Occipital lobe (tissue), 1 donor: ENCODE measurements at regions not wholly inside any gene's neighbourhood (a gene's known extent, or its start where the extent isn't known, plus 50 kb on each side); places are given as distances from the start of the nearest gene placed in this dataset.
"Not testable (repeated sequence)": the region's sequence is repeated elsewhere in the genome, so short reads cannot be mapped to it uniquely, and the experiment has no call there.

Experiments used
- DNase-seq: peaks from one replicate; lab custom pipeline; 2025; lab: John Stamatoyannopoulos, UW

DNA sequence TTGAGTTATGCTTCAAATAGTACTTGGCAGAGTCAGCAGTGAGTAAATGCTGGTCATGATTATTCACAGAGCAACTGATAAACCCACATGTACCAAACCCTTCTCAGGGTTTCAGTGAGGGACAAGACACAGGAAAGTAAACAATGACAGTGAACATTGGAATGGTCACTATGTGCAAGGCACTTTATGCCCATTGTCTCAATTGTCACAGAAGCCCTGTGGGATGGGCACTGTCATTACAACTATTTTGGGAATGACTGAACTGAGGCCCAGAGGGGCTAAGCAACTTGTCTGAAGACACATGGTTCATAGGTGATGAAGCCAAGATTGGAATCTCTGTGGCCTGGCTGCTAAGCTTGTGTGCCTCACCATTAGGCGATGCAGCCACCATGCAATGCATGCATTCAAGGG is 238.5 kb downstream of the RBM19 start:
- no peak for DNase-seq

DNA sequence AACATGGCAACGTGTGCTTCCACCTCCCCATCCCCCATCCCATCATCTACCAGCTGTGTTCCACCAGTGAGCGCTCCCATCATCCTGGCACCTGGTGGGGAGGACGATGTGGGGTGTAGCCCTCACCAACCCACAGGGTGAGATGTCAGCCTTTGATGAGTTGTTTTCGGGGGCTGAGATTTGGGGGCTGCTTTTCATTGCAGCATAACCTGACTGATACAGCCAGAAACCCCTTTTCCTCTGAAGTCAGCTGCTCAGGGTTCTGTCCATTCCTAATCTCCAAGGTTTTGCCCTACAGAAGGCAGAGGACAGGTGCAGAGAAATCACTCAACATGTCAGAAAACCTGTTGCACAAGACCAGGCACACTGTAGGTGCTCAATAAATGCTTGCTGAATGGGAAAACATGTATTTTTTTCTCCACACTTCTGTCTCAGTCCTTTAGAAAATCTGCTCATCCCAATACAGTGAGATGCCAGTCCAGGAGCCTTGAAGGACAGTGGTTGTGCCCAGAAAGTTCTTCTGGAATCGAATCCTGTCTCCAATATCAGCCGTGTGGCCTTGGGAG is 239.8 kb downstream of the RBM19 start:
- no peak for DNase-seq

DNA sequence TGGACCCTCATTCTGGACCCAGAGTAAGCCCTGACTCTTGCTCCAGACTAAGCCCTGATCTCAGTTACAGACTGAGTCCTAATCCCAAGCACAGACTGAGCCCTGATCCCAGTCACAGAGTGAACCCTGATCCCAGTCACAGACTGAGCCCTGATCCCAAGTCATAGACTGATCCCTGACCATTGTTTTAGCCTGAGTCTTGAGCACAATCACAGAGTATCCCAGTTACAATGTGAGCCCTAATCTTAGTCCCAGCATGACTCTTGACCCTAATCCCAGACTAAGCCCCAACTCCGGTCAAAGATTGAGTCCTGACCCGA is 240.6 kb downstream of the RBM19 start:
- no peak for DNase-seq

DNA sequence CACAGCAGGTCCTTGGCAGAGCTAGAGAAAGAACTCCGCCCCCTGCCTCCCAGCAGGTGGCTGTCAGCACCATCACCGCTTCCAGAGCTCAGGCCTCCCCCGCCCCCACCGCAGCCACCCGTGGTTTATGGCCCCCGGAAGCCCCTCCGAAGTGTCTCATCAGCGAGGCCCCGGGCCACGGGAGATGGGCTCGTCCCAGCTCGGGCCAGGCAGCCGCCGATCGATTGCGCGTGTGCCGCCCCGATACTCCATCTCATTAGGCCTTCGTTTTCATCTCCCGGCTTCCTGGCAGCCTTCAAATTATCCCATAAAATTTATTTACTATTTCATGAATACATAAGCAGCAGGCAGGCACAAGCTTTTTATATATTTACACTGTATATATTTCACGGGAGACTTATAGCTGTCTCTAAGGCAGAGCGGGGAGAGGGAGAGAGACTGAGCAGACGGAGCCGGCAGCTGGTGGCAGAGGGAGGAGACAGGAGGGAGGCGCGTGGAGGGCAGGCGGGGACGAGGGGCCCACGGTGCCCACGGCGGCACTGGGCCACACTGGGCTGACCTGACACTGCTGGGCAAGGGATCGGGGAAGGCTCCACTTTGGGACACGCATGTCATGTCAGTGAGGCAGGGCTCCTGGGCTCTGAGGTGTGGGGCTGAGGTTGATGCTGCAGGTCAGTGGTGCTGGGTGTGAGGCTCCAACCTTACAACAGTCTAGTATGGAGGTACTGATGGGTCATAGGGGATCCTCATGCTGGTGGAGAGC is 241.2 kb downstream of the RBM19 start:
- DNase-seq, result no peak

DNA sequence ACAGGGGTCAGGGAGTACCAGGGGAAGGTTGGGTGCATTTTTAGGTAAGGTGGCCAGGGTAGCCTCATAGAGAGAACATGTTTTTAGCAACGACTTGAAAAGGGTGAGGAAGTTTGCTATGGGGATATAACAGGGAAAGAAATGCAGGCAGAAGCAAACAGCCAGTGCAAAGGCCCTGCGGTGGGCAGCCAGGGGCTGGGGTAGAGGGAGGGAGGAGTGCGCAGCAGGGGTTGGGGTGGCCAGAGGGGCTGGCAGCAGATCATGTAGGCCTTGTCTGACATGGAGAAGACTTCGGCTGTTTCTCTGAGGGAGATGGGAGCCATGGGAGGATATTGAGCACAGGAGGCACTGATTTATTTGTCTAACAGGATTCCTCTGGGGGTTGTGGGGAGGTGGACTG is 242.5 kb downstream of the RBM19 start:
- DNase-seq, result no peak

DNA sequence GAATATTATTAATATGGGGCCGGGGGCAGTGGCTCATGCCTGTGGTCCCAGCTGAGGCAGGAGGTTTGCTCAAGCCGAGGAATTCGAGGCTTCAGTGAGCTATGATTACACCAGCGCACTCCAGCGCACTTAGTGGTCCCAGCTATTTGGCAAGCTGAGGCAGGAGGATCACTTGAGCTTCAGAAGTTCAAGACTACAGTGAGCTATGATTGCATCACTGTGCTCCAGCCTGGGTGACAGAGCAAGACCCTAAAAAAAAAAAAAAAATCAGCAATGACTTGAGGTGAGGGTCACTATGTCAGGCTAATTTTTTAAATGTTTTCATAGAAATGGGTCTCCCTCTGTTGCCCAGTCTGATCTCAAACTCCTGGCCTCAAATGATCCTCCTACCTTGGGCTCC is 243.4 kb downstream of the RBM19 start:
- DNase-seq, result no peak

DNA sequence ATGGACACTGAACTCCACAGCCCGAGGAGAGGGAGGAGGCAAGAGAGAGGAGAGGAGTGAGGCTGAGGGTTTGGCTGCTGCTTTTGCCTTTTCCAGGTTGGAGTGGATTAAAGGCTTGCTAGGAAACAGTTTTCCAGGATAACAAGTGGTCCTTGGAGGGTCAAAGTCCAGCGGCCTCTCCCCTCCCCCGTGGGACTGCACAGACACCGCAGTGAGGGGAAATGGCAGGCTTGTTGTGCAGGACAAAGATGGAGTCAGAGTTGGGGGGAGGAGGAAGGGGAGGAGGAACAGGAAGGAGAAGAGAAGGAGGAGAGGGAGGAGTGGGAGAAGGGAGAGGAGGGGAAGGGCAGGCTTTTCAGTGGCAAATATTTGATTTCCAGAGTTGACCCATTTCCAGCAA is 245.5 kb downstream of the RBM19 start:
- DNase-seq, result no peak

DNA sequence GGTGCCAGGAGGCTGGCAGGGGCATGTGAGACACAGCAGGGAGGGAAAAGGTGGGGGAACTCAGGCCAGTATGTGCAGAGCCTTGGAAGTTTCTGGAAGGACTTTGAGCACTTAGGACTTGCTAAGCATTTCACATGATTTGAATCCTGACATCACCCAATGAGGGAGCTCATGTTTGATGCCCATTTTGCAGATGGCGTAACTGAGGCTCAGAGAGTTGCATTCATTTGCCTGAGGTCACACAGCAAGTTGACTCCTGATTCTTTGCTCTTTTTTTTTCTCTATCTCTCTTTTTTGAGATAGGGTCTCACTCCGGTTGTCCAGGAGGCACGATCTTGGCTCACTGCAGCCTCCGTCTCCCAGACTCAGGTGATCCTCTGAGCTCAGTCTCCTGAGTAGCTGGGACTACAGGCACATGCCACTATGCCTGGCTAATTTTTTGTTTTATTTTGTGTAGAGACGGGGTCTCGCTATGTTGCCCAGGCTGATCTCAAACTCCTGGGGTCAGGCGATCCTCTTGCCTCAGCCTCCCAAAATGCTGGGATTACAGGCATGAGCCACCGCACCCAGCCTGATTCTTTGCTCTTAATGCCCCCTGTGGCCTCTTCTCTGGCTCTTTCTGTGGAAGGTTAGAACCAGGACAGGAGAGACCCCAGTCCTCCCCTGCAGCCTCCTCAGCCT is 246.1 kb downstream of the RBM19 start:
- DNase-seq, result no peak

DNA sequence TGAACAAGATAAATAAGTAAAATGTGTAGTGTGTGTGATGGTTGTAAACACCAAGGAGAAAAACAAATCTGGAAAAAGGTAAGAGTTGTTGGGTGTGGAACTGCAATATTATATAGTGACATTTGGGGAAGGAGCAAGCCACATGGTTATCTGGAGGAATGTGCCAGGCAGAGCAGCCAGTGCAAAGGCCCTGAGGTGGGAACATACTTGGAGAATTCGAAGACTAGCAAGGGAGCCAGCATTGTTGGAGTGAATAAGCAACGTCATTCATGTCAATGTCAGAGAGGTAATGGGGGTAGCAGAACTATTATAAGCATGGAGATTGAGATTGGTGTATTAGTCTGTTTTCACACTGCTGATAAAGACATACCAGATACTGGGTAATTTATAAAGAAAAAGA is 241.5 kb upstream of the LHX5 start:
- no peak for DNase-seq

DNA sequence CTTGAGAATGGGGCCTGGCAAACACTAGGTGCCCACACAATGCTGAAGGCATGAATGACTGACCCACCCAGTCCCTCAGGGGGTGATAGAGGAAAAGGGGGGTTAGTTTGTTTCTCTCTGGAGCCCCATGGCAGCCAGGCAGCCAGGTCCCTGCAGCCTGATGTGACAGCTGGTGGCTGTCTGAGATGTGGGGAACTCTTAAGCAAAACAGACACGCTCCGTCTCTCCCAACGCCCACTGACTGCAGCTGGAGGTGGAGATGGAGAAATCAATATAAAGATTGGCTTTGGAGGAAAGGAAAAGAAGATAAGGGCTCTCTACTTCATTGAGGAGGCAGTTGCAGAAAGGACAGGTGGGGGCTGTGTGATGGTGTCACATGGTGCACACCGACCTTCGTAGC is 240.8 kb upstream of the LHX5 start:
- DNase-seq, result no peak

DNA sequence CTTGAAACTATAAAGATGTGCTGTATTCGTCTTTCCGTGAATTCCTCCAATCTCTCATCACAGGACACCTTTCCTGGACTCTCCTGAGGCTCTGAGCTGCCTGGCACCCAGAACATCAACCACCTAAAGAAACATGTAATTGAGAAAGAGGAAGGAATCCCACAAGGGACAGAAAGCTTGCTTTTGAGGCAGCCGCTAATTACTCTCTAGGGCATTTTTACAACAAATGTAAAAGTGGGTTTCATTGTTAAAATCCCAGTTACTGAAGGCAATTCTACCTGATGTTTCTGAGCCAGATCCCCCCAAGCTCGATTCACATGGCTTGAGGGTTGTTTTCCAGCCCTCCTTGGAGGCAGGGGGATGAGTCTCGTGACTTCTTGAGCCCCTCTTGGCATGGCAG is 238.5 kb upstream of the LHX5 start:
- no peak for DNase-seq

DNA sequence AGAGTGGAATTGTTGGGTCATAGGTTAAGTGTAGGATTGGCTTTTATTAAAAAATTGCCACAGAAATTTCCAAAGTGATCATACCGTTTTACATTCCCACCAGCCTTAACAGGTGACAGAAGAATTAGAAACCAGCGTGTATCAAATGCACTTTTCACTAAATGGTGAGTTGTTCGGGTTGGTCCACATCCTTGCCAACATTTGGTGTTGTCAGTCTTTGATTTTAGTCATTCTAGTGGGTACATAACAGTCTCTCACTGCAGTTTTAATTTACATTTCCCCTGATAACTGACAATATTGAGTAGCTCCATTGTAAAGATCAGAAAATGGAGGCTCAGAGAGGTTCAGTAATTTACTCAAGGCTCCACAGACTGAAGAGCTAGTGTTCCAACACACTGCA is 237.8 kb upstream of the LHX5 start:
- no peak for DNase-seq

DNA sequence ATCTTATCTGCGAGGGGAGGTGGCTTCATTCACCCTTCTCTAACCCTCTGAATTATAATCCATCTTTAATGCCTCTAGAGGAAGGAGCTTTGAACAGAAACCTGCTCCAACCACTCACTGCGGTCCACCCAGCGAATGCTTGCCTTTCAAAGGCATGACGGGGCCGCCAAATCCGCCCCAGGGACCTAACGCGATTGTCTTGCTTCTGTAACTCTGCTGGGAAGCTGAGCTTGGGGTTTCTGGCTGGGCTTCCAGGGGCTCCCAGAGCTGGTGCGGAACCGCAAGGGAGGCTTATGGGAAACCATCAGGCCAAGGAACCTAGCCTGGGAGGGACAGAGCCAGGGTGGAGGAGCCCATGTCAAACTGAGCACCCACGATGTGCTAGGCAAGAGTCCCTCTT is 231.2 kb upstream of the LHX5 start:
- no peak for DNase-seq

DNA sequence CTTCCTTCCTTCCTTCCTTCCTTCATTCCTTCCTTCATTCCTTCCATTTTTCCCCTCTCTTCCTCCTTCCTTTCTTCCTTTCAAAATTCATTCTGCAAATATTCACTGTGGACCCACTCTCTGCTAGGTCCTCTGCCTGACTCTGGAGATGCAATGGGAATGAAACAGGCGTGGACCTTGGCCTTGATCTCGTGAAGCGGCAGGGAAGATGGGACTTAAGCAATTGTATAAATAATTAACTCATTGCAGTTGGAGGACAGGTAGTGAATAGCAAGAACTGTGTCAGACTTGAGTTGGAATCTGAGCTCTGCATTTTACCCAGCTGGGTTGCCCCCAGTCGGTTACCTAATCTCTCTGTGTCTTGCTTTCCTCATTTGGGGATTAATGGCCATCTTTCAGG is 230.6 kb upstream of the LHX5 start:
- DNase-seq, result no peak

DNA sequence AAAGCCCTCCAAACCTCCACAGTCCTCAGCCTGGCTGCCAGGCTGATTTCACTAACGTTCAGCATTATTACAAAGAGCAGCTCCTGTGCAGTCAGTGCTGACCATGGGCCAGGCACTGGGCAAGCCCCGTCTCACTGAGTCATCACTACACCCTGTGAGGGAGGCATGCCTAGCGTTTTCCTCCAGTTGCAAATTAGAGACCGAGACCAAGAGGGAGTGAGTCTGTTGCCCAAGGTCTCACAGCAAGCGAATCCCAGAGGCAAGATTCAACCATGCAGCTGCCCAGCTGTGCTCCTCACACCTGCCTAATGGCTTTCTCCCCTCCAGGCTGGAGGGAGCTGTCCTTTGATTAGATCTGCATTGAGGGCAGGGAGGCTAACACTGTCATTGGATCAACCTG is 229.3 kb upstream of the LHX5 start:
- no peak for DNase-seq

DNA sequence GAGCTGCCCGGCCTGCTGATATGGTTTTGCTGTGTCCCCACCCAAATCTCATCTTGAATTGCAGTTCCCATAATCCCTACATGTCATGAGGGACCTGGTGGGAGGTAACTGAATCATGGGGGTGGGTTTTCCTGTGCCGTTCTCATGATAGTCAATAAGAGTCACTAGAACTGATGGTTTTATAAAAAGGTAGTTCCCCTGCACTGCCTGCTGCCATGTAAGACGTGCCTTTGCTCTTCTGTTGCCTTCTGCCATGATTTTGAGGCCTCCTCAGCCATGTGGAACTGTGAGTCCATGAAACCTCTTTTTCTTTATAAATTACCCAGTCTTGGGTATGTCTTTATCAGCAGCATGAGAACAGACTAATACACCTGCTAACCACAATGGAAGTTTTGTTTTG is 228.3 kb upstream of the LHX5 start:
- not testable (repeated sequence) for DNase-seq

DNA sequence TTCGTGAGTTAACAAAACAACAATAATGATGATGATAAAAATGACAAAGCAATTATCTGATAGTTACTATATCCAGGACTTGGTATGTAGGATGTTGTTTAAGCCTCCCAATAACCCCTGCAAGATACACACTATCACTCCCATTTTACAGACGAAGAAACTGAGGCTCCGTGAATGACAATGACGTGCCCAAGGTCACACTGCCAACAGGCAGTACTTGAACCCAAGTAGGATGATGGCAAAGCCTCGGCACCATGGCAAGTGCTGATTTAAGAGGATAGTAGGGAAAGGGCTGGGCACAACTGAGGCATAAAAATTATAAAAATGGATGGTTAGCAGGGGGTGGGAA is 226.8 kb upstream of the LHX5 start:
- DNase-seq, result no peak

DNA sequence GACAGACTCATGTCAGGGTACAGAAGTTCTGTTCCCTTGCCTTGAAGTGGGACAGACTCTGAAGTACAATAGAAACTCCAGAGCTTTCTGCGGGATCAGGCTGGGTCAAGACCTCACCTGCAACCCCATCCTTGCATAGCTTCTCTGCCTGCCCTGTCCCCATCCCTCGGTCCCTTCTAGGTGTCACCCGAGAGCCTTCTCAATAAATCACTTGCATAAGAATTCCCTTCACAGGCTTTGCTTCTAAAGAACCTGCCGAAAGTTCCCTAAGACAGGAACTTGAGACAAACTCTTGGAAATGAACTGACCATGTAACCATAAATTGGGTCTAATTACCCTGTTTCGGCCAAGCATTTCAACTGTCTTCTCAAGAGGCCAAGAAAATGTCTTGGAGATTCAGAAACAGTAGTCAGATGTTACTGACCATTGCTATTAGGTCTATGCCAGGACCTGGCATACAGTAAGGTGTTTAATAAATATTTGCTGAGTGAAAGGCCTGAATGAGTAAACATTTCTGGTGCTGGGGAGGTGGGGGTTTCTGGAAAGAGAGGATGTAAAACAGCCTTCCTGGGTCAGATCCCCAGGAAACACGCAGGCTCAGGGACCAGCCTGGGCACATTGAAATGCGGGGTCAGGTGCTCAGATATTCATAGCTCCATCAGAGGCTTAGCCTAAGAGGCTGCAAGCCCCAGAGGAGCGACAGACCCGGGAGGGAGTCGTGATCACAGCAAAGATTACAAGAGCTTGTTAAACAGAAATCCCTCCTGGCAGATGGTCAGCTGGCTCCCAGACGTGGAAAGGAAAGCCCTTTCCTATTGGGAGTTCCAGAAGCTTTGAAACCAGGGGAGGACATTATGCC is 226.2 kb upstream of the LHX5 start:
- DNase-seq, result no peak

DNA sequence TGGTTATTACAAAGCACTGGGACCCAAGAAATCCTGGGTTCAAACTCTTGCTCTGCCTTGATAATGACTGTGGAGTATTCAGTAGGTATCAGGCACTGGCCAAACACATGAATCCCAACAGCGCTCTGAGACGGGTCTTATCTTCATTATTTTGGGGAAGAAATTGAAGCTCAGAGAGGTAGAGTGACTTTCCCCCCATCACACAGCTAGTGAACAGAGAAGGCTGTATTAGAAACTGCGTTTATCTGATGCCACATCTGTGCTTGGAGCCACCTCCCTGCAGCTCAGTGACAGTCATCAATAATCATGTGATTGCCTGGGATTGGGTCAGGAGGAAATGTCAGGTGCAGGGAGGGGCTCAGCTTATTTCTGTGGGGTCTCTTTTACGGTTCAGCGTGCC is 225.4 kb upstream of the LHX5 start:
- DNase-seq, result no peak

DNA sequence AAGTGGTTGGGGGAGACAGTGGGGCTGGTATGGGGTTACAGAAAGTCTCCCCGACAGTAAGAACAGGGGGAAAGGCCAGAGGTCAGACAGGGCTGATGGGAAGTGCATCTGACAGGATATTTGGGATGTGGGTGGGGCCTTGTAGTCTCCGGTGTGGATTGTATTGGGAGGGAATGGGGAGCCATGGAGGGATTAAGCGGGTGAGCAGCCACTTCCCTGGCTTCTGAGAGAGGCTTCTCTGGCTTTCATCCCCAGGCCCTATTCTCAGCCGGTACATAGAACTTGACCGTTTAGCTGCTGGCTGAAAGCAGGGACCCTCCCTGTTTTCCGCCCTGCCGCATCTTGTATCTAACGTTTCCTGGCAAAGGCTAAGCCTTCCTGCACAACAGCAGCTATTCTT is 222.0 kb upstream of the LHX5 start:
- no peak for DNase-seq

DNA sequence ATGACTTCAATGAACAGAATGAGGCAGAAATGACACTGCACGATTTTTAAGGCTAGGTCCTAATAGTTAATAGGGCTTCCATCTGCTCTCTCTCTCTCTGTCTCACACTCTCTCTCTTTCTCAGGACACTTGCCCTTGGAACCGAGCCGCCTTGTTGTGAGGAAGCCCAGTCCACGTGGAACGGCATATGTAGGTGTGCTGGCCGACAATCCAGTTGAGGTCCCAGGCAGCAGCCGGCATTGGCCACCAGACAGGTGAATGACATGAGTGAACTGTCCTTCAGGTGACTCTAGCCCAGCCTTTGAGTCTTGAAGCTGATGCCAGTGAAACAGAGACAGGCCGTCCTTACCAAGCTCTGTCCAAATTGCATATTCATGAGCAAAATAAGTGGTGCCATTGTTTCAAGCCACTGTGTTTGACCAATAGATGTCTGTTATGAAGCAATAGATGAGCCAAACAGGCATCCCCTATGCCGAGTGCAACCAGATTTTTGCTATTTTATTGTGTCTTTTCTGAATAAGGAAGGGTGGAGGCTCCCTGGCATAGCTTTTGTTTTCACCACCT is 217.5 kb upstream of the LHX5 start:
- DNase-seq, result no peak

DNA sequence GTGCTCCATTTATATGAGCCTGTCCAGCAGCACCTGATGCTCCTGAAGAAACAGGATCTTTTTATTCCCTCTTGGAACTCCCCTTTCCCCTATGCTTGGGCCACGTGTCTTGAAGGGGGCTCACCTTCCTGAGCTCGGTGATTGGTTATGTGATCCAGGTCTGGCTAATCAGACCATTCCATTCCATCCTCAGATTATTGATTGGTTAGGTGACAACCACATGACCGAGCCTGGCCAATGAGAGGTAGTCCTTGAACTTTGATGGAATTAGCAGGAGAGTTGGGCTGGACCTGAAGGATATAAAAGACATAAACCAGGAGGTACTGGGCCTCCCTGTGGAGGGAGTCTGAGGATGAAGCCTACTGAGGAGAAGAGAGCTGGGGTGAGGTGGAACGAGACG is 216.6 kb upstream of the LHX5 start:
- no peak for DNase-seq
